Coronary artery (tissue), 2 donors: ENCODE measurements at regions not wholly inside any gene's neighbourhood (a gene's known extent, or its start where the extent isn't known, plus 50 kb on each side); places are given as distances from the start of the nearest gene placed in this dataset.

Experiments used
- DNase-seq: peaks from one replicate; pipeline ENCODE4 v3.0.0-alpha.2; 2017; ENCODE audit warnings: low spot score
- H3K27ac ChIP-seq, 2 donors: fragments of 200-600 bp; sonication (generic); one replicate each; pipeline ENCODE4 v1.5.1; 2016 to 2019
- H3K4me3 ChIP-seq: fragments of 200-600 bp; sonication (generic); 2 replicates; pipeline ENCODE4 v1.5.1; 2016; ENCODE audit warnings: mild to moderate bottlenecking, moderate library complexity
- CTCF ChIP-seq: fragments of 200-600 bp; sonication (generic); IDR thresholded peaks from one replicate; pipeline ENCODE4 v1.5.1; 2019; ENCODE audit warnings: antibody characterized with exemption

- no peak overlapping the region for H3K4me3 ChIP-seq
- DNase-seq = no peak
- H3K27ac ChIP-seq = no peak overlapping the region
- no peak for TF ChIP-seq CTCF
Measured at GRCh38 chr4:147366164-147366563, 114.7 kb upstream of the EDNRA start.

- TF ChIP-seq CTCF = no peak
- Histone ChIP-seq H3K27ac (no peak overlapping the region), H3K4me3 (no peak overlapping the region)
- no peak for DNase-seq
Measured at GRCh38 chr4:147367891-147368290, 113.0 kb upstream of the EDNRA start.

GRCh38 chr4:147368948-147369347 lies 111.9 kb upstream of the EDNRA start:
- DNase-seq = no peak
- TF ChIP-seq CTCF = no peak

GRCh38 chr4:147370473-147370872 lies 110.4 kb upstream of the EDNRA start:
- no peak for DNase-seq
- Histone ChIP-seq H3K4me3 (no peak overlapping the region), H3K27ac (no peak overlapping the region)
- TF ChIP-seq CTCF = no peak

More at GRCh38 chr4:147368948-147369347, 111.9 kb upstream of the EDNRA start:
- Histone ChIP-seq H3K27ac (no peak overlapping the region), H3K4me3 (no peak overlapping the region)

- no peak overlapping the region for H3K27ac ChIP-seq
- no peak for DNase-seq
- TF ChIP-seq CTCF = no peak
Measured at GRCh38 chr4:147370881-147371280, 110.0 kb upstream of the EDNRA start.

GRCh38 chr4:147371661-147372060 lies 109.2 kb upstream of the EDNRA start:
- TF ChIP-seq CTCF = no peak
- no peak overlapping the region for H3K4me3 ChIP-seq
- no peak overlapping the region for H3K27ac ChIP-seq
- DNase-seq = no peak

More at GRCh38 chr4:147370881-147371280, 110.0 kb upstream of the EDNRA start:
- no peak overlapping the region for H3K4me3 ChIP-seq

- no peak overlapping the region for H3K27ac ChIP-seq
Measured at GRCh38 chr4:147378780-147379179, 102.1 kb upstream of the EDNRA start.

More at GRCh38 chr4:147378780-147379179, 102.1 kb upstream of the EDNRA start:
- no peak for TF ChIP-seq CTCF
- DNase-seq = no peak
- no peak overlapping the region for H3K4me3 ChIP-seq
